HG02763 (cell line): ENCODE measurements at regions not wholly inside any gene's neighbourhood (a gene's known extent, or its start where the extent isn't known, plus 50 kb on each side); places are given as distances from the start of the nearest gene placed in this dataset.

Experiments
- ATAC-seq: cut with Tn5 transposase; IDR thresholded peaks from one replicate; pipeline ENCODE4 v1.9.1; 2021; ENCODE audit warnings: mild to moderate bottlenecking, moderate library complexity; ENCODE audit not compliant: unreplicated experiment

DNA sequence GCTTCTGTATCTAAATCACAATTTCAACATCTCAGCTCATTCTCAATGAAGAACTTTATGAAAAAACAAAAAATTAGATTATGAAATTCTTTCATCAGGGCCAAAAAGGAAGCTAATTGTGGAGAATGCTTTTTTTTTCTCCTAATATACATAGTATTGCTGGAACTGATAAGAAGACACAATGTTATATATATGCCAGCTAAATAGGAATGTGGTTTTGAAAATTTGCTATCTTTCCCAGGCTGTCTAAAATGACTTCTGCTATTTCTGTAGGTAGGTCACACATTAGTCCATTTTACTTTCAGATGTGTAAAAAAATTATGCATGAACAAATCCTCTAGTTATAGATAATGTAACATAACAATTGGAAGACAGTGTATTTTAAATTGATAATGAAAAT lies 732.9 kb downstream of the RWDD3 start:
- ATAC-seq, result no peak

DNA sequence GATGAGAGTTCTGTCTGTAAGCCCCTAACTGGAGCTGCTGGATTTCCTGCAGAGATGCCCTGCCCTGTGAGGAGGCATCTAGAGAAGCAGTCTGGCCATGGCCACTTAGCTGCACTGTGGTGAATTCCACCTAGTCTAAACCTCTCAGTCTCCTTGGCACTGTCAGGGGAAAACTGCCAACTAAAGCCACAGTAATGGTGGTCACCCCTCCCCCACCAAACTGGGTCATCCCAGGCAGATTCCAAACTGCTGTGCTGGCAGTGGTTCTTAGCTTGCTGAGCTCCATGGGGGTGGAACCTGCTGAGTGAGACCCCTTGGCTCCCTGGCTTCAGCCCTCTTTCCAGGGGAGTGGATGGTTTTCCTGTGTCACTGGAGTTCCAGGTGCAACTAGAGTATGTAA lies 740.6 kb downstream of the RWDD3 start:
- ATAC-seq, result no peak

DNA sequence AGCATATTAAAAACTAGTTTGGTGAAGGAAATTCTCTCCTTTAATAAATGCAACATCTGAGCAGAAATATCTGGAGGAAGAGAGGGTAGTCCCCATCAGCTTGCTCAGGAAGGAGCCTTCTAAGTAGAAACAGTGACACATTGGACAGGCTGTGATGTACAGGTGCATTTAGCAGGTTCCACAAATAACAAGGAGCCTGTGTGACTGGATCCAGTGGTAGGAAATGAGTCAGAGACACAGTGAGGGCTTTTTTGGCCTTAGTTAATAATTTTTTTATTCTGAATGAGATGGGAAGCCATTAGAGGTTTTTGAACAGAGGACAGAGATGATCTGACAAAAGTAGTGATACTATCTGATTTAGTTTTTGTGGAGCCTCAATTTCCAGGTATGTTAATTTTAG lies 738.9 kb upstream of the PTBP2 start:
- no peak for ATAC-seq

DNA sequence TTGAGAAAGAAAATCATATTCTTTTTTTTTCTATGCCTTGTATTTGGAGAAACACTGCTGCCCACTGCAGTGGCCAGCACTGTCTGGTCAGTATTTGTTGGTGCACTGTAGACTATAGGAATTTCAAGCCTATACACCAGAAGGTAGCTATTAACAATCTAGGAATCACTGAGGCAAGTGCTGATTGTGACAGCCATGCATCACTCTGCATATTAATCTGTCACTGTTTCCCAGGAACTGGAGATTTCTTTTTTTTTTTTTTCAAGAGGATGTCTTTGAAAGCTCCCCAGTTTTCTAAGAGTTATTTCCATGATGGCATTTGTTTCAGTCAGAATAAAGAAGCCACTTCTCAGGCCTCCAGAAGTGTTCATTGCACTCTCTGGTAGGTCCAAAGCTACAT lies 737.8 kb upstream of the PTBP2 start:
- no peak for ATAC-seq

DNA sequence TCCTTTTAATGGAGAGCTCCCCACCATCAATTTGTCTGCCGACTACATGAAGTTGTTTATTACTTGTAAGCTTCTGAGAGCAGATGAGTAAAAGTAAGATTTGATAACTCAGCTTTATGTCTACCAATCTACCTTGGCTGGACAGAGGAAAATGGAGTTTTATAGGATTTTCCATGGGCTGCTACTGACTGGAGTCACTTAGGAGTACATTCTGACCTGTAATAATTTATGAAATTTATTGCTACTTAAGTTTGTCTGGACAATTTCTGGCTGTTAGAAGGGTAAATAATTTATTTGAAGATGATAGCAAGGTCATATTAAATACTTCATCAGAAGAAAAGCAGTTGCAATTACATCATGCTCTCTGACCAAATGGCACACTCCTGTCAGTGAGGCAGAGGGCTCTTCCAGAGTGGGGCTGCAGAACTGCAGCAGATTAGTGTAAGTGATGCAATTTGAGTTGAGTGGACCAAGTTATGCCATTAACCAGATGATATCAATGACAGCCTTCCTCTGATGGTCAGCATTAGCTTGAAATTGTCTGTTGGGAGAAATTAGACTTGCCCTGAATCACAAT lies 736.7 kb upstream of the PTBP2 start:
- ATAC-seq, result no peak

DNA sequence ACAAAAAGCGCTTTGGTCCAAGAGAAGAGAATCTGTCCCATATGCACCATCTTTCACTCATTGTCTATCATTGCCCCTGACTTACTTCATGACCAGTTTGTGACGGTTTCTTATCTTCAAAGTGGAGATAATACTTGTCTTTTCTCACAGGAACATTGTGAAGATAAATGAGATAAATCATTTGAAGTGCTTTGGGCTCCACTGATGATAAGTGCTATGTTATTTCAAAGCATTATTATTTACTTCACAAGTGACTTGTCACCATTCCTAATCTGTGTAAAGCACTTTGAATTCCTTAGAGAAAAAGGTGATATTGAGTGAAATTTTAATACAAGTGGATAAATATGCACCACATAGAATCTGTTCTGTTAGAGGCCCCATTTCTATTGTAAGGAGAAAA lies 731.6 kb upstream of the PTBP2 start:
- ATAC-seq, result no peak

DNA sequence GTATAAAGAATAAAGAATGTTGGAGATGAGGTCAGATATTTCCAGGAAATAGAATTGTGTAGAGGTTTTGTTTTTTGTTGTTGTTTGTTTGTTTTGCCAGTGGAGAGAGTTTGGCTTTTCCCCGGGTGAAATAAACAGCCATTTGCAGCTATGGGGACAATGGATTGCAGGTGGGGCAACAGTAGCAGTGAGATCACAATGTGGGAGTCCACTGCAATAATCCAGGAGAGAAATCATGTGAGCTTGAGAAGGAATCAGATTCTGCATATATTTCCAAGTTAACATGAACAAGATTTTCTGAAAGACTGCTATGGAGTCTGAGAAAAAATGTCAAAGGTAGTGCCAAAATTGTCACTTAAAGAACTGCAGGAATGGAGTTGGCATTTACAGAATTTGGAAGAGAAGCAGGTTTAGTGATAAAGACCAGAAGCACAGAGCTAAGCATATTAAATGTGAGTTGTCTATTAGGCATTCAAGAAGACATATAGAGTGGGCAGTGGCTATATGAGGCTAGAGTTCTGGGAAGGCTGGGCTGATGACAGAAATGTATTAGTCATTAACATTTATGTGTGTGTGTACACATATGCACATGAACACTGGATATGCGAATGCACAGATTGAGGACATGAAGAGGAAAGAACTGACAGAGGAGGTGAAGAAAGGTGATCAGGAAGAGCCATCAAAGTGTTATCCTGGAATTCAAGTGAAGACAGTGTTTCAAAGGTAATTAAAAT lies 729.6 kb upstream of the PTBP2 start:
- ATAC-seq, result no peak

DNA sequence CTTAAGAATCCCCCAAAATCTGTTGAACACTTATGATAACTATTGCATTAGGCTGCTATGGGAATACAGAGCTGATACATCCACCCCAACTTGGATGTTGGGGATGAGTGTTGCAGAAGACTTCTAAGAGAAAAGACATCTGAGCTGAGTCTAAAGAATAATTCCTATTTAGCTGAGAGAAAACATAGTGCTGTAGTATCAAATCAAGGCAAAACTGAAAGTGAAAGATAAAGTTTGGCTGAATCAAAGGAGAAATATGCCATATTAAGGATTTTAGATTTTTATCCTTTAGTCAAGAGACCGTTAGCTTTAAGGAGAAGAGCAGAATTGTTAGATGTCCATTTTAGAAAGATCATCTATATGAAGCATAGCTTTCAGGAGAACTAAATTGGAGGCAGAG lies 726.9 kb upstream of the PTBP2 start:
- ATAC-seq, result no peak

DNA sequence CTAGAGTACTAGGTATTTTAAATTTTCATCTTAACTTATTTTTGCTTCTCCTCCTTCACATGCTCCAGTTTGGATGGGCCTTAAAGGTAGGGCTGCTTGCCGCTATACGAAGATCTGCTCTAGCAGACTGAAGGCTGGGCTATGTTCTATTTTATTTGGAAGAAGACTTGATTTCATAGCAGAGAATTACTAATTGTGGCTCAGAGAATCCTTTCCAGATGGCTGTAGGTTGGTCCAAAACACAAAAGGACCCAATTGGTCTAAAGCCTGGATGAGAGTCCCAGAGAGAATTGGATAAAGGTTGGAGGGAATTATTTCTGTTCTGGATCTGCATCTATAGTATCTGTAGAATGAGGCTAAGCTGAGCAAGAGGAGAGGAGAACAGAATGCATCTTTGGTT lies 719.4 kb upstream of the PTBP2 start:
- no peak for ATAC-seq

DNA sequence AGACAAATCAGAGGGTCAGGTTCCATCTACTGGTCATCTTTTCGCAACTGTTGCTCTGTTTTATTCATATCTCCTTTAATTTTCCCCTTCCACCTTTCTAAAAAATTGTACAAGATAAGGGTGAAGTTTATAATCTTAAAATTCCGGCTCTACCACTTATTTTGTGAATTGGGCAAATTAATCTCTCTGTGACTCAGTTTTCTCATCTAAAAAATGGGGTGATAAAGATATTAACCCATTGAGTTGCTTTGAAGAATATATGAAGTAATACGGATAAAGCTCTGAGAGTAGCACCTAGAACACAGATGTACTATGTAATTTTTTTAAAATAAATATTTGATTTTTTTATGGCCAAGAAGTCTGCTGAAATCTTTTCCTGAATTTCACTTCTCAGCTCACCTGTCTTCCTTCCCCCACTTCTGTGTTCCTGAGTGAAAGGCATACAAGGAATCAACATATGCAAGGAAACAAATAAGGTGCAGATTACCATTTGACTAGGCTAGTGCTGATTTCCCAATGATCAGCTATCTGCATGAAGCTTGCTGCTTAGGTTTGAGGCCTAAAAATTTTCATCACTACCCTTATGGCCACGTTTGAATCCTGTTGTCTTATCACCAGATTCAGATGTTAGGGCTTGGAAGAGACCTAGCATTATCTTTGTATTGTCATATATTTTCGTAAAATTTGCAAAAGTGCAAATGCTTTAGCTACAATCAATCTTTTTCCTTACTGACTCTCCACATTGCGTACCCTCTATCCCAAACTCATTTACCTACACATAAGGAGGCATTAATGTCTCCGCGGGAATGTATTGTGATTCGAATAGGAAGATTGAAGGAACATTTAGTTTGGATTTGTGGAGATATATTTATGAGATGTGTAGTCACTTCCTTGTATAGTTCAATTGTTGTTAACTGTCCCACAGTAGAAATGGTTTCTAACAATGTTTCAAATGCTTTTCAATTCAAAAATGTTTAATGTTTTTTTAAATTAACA lies 718.3 kb upstream of the PTBP2 start:
- ATAC-seq, result no peak

DNA sequence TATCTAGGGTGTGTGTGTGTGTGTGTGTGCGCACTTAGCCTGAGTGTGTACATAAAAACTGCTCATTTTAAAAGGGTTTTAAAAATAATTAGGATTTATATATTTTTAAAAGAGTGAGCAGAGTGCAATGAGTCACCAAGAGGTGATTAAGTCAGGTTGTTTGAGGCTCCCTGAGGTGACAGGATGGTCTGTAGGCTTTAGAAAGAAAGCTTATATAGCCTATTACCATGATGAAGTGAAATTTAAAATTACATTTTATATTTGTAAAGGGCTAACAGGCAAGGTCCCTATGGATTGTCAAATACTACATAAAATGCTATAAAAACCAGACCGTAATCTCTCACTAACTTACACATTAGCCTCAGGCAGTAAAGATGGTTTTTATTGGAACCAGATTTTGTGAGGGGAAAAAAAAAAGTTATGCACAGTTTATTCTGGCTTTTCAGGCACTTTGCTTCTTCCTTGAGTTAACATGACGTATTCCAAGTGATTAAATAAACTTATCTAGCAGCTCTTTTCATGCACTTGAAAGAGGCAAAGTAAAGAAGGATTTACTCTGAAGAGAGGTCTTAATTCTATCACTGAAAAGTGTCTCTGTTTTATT lies 711.7 kb upstream of the PTBP2 start:
- ATAC-seq, result no peak

DNA sequence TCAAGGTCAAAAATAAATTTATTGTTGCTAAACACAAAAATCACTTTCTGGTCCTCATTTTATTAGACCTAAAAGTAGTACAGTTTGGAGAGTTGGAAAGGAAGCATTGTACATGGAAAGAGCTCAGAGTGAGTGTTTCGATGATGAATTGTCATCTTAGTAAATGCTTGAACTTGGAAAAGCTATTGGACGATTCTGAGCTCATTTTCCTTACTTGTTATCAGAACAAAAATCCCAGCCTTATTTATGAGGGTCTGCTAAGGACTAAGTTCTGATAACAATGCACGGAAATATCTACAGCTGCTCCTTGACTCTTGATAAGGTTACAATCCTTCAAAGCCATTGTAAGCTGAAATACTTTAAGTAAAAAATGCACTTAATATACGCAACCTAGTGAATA lies 710.0 kb upstream of the PTBP2 start:
- no peak for ATAC-seq

DNA sequence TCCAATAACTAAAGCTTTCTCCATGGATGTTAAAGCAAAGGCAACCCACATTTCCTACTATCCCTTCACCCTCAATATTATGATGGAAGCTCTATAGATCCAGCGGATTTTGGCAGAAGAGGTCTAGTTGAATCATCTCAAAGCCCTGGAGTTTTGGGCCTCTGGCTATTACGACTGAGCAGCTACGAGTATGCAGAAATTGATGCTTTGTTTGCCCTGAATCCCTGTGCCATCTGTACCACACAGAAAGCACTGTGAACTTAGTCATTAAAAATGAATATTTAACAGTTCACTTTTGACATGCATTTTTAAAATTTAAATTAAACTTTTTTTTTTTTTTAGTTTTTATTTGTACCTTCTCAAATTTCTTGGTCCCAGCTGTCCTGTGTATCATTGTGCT lies 705.4 kb upstream of the PTBP2 start:
- no peak for ATAC-seq

DNA sequence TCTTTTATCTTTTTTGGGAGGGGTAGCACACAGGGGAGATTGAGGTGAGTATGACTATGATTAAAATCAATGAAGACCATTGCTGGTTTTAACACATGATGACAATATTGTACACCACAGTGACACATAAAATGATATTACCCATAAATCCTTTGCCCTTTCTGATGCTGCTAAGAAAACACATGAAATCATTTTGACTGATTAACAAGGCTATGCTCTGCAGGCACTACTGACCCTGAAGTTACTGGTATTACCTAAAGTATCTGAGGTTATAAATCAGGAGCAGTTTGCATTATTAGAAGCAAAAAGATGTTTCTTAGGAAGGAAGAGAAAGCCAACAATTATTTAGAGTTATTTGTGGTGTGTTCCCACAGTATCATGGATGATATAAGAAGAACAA lies 701.2 kb upstream of the PTBP2 start:
- ATAC-seq, result no peak

DNA sequence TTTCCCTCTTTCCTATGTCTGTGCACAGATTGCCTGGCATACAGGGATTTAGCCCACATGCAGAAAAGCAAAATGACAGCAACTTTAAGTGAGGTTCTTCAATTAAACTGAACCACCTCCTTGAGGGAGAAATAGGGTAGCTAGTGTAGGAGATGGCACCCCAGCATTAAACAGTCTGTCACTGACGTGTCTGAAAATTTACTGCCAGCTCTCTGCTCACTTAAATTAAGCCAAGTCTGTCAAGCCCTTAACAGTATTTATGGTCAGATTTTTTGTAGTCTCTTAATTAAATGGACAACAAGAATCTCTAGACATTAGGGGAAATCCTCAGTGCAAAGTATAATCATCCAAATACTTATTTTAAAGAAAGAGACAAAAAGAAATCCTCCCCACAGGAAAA lies 696.5 kb upstream of the PTBP2 start:
- ATAC-seq, result no peak

DNA sequence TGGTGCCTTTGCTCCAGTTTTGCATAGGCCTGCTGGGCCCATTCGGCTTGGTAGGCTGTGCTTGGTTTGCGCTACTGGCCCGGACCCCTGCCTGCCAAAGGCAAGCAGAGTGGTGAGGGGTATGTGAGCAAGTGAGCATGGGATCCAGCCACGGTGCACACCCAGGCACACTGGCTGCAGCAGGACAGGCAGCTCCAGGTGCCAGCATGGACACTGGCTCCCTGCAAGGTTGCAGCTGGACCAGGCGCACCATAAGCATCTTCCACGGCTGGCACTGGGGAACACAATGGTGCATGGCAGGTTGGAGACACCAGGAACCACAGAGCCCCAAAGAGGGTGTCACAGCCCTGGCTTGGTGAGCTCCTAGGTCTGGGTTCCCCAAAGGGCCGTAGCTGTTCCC lies 693.5 kb upstream of the PTBP2 start:
- no peak for ATAC-seq

DNA sequence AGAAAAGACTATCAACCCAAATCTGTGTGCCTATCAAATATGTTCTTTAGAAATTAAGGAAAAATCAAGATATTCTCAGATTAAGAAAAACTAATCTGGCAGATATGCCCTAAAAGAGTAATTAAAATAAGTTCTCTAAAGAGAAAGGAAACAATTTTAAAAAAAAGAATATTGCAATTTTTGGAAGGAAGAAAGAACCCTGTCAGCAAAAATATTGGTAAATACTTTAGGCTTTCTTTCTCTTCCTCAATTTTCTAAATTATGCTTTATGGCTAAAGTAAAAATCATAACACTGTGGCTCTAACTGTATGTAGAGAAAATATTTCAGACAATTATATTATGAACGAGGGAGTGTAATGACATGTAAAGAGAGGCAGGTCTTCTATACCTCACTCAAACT lies 691.3 kb upstream of the PTBP2 start:
- no peak for ATAC-seq

DNA sequence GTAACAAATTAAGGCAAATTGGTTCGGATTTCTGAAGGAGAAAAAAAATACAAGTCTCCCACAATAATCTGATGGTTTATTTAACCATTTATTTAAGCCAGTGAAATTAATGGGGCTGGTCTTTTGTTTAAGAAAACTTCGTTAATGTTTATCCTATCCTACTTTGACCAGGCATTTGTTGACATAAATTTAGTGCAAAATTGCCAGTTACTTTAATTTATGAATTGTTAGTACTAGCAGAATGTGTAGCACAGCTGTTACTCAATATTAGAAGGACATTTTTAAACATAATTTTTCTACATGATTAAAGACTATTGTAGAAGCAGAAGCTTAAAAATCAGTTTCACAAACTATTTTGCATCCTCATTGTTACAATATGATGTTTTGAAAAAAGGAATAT lies 687.6 kb upstream of the PTBP2 start:
- ATAC-seq, result no peak

DNA sequence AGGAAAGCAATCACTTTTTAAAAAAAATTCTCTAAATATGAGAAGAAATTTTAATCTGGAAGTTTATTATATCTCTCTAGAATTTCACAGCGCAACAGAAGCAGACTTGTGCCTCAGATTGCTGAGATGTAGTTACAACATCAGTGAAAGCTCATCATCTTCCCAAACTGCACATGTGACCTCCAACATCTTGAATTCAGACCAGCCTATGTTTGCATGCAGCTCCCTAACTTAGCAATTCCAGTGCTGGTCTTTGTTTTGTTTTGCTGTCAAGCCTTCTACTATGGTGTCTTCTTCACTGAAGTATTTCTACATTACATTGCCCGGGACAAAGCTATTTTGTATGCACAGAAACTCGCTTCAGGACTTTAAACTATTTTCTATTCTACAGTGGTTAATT lies 684.8 kb upstream of the PTBP2 start:
- no peak for ATAC-seq

DNA sequence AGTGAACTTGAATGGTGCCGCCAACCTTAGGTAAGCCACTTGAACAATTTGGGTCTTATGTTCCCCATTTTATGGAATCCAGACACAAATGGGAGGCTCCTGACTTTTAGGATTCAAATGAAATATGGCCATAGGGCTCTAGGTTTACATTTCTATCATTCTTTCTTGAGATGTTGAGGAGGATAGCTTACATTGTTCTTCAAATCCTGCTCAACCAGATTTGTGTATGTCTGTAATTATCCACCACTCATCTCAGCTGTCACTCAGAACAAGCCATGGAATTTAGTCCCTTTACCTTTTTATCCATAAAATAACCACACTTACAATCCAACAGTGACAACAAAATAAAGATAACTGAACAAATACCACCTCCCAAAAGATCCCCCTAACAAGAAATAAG lies 682.9 kb upstream of the PTBP2 start:
- no peak for ATAC-seq

DNA sequence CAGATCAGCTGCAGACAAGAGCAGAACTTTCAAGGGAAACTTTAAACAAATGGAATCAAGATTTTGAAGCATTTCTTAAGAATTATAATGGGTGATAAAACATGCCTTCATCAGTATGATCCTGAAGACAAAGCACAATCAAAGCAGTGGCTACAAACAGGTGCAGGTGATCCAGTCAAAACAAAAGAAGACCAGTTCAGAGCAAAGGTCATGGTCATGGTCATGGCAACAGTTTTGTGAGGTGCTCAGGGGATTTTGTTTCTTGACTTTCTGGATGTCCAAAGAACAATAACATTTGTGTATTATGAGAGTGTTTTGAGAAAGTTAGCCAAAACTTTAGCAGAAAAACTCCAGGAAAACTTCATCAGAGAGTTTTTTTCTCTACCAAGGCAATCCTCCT lies 681.7 kb upstream of the PTBP2 start:
- ATAC-seq, result no peak

DNA sequence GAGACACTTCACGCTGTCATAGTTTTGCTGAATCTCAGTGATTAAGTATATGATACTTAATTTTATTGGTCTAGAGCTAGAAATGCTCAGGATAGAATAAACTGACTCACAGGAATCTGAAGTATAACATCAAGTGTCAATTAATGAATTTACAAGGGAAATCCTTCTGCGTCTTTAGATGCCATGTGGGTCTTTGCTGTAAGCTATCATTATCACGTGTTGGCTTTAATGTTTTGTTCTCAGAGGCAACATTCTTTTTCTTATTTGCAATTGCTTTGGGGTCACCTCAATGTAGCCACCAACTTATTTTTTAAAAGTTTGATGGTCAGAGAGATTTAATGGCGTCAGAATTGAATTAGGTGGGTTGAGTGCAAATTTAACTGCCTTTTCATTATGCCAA lies 680.1 kb upstream of the PTBP2 start:
- ATAC-seq, result no peak
